ENCODE measurements at regions not wholly inside any gene's neighbourhood (a gene's known extent, or its start where the extent isn't known, plus 50 kb on each side); places are given as distances from the start of the nearest gene placed in this dataset.
A peak's percentile ranks its signal among the peaks of the same experiment; 100 is the strongest.
"Not testable (repeated sequence)": the region's sequence is repeated elsewhere in the genome, so short reads cannot be mapped to it uniquely, and the experiment has no call there.

DNA sequence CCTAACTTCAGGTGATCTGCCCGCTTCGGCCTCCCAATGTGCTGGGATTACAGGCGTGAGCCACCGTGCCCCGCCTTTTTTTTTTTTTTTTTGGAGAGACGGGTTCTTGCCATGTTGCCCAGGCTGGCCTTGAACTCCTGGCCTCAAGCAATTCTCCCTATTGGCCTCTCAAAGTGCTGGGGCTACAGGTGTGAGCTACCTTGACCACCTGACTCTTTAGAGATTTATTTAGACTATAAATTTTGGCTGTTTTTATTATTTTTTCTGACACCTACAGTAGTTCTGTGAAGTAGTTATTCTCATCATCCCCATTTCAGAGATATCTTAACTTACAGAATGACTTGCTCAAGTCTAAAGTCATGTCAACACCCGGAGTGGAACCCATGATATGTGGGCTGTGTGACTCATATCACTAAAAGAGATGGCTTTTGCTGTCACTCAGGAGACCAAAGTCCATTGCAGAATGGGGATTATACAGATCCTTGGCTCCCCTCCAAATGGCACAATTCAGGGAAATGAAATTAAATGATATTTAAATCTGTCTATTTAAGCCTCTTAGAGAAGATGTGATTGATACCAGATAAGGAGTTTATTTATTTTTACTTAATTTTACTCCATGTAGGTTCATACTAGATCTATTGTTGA, 93.2 kb downstream of the CTH start:
- no peak overlapping the region for H3K4me3 ChIP-seq (ENCODE audit: low read length)
- no peak for TF ChIP-seq CTCF (conservative IDR thresholded peaks at IDR 0.05; ENCODE audit: low read length)
- peak; percentile 42 for DNase-seq (ENCODE audit: low read depth)

- TF ChIP-seq CTCF (conservative IDR thresholded peaks at IDR 0.05; ENCODE audit: low read length) = no peak
- peak; percentile 90 for DNase-seq (ENCODE audit: low read depth)
- no peak overlapping the region for H3K4me3 ChIP-seq (ENCODE audit: low read length)
These were observed 93.7 kb downstream of the CTH start for GRCh38 chr1:70504821-70505193.

DNA sequence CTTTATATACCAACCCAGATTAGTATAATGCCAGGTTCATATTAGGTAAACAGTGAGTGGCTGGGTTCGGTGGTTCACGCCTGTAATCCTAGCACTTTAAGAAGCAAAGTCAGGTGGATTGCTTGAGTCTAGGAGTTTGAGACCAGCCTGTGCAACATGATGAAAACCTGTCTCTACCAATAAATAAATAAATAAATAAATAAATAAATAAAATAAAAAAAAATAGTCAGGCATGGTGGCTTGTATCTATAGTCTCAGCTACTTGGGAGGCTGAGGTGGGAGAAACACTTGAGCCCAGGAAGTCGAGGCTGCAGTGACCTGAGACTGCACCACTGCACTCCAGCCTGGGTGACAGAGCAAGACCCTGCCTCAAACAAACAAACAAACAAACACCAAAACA, 96.9 kb downstream of the CTH start:
- not testable (repeated sequence) for DNase-seq (ENCODE audit: low read depth); H3K4me3 ChIP-seq (ENCODE audit: low read length)

DNA sequence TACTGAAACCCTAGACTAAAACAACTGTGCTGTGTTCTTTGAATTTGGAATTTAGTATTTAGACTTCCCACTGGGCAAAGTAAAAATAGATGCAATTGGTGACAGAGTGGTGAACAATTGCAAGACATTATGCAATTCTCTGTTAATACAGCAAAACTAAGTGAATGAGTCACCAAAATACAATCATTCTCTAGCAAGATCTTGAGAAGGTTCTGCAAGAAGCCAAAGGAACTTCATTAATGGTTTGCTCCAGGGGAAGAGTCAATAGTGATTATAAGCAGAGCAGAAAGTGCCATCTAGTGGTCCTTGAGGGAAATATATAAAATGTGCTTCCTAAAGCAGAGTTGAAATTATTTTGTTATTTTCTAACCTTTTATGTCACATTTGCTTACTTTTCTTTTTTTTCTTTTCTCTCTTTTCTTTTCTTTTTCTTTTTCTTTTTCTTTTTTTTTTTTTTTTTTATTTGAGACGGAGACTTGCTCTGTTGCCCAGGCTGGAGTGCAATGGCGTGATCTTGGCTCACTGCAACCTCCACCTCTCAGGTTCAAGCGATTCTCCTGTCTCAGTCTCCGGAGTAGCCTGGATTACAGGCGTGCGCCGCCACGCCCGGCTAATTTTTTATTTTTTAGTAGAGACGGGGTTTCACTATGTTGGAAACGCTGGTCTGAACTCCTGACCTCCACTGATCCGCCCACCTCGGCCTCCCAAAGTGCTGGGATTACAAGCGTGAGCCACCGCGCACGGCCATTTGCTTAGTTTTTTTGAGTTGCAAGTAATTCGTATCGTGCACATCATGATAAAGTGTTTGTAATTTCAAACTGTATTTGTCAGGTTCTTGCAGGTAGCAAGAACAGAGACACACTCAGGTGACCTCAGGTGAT, 99.2 kb downstream of the CTH start:
- no peak overlapping the region for H3K4me3 ChIP-seq (ENCODE audit: low read length)

DNA sequence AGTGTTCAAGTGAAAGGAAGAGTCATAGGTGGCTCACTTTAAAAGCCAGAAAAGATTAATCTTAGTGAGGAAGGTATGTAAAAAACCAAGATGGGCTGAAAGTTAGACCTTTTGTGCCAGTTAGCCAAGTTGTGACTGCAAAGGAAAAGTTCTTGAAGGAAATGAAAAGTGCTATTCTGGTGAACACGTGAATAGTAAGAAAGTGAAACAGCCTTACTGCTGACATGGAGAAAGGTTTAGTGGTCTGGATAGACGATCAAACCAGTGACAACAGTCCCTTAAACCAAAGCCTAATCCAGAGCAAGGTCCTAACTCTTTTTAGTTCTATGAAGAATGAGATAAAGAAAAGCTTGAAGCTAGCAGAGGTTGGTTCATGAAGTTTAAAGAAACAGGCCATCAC, 106.4 kb downstream of the CTH start:
- no peak for TF ChIP-seq CTCF (conservative IDR thresholded peaks at IDR 0.05; ENCODE audit: low read length)
- H3K4me3 ChIP-seq (ENCODE audit: low read length) = no peak overlapping the region
- no peak for DNase-seq (ENCODE audit: low read depth)

More for the DNA sequence above, 99.2 kb downstream of the CTH start:
- peak; percentile 99 for DNase-seq (ENCODE audit: low read depth)
- peak; percentile 79 for TF ChIP-seq CTCF (conservative IDR thresholded peaks at IDR 0.05; ENCODE audit: low read length)

DNA sequence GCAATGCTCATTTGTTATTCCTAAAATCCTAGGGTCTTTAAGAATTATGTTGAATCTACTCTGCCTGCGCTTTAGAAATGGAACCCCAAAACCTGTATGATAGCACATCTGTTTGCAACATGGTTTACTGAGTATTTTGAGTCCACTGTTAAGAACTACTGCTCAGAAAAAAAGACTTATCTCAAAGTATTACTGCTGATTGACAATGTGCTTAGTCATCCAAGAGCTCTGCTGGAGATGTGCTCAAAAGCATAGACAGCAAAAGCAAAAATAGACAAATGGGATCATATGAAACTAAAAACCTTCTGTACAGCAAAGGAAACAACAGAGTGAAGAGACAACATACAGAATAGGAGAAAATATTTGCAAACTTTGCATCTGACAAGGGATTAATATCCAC, 107.0 kb downstream of the CTH start:
- no peak for TF ChIP-seq CTCF (conservative IDR thresholded peaks at IDR 0.05; ENCODE audit: low read length)
- DNase-seq (ENCODE audit: low read depth) = no peak
- H3K4me3 ChIP-seq (ENCODE audit: low read length) = no peak overlapping the region

- DNase-seq (ENCODE audit: low read depth) = peak; percentile 36
- peak; percentile 80 for TF ChIP-seq CTCF (conservative IDR thresholded peaks at IDR 0.05; ENCODE audit: low read length)
- H3K4me3 ChIP-seq (ENCODE audit: low read length) = no peak overlapping the region
These were observed 117.7 kb downstream of the CTH start for GRCh38 chr1:70528590-70529333.

Data from AG10803 (cell line).